Ammon's horn (tissue), 1 donor: ENCODE measurements at regions not wholly inside any gene's neighbourhood (a gene's known extent, or its start where the extent isn't known, plus 50 kb on each side); places are given as distances from the start of the nearest gene placed in this dataset.
A peak's percentile ranks its signal among the peaks of the same experiment; 100 is the strongest.
"Not testable (repeated sequence)": the region's sequence is repeated elsewhere in the genome, so short reads cannot be mapped to it uniquely, and the experiment has no call there.

Experiments used
- DNase-seq: peaks from one replicate; pipeline ENCODE4 v3.0.0-alpha.2; 2016; ENCODE audit warnings: low spot score

- DNase-seq: not testable (repeated sequence)
Observed at GRCh38 chr1:144140243-144140642, 168.5 kb upstream of the FAM72C start.

GRCh38 chr1:144105006-144105405 lies 133.2 kb upstream of the FAM72C start:
- DNase-seq: not testable (repeated sequence)

- DNase-seq: peak; percentile 60
Observed at GRCh38 chr1:144104000-144104677, 132.4 kb upstream of the FAM72C start.

- not testable (repeated sequence) for DNase-seq
Observed at GRCh38 chr1:144103156-144103880, 131.5 kb upstream of the FAM72C start.

GRCh38 chr1:144102046-144102745 lies 130.4 kb upstream of the FAM72C start:
- peak; percentile 1 for DNase-seq

- peak; percentile 2 for DNase-seq
Observed at GRCh38 chr1:144101397-144102045, 129.7 kb upstream of the FAM72C start.

- DNase-seq: not testable (repeated sequence)
Observed at GRCh38 chr1:144077167-144077841, 105.5 kb upstream of the FAM72C start.

- not testable (repeated sequence) for DNase-seq
Observed at GRCh38 chr1:144076646-144077045, 104.9 kb upstream of the FAM72C start.

GRCh38 chr1:144070394-144071053 lies 98.7 kb upstream of the FAM72C start:
- not testable (repeated sequence) for DNase-seq

GRCh38 chr1:144067042-144067441 lies 95.3 kb upstream of the FAM72C start:
- not testable (repeated sequence) for DNase-seq

- DNase-seq: not testable (repeated sequence)
Observed at GRCh38 chr1:144066071-144066813, 94.5 kb upstream of the FAM72C start.

GRCh38 chr1:144065299-144066060 lies 93.7 kb upstream of the FAM72C start:
- not testable (repeated sequence) for DNase-seq

- not testable (repeated sequence) for DNase-seq
Observed at GRCh38 chr1:144049365-144049764, 77.6 kb upstream of the FAM72C start.

- DNase-seq: not testable (repeated sequence)
Observed at GRCh38 chr1:144046645-144047044, 74.9 kb upstream of the FAM72C start.

GRCh38 chr1:144045751-144046546 lies 74.2 kb upstream of the FAM72C start:
- DNase-seq: not testable (repeated sequence)

- DNase-seq: not testable (repeated sequence)
Observed at GRCh38 chr1:144042251-144042650, 70.5 kb upstream of the FAM72C start.

GRCh38 chr1:144040293-144040692 lies 68.5 kb upstream of the FAM72C start:
- not testable (repeated sequence) for DNase-seq

- not testable (repeated sequence) for DNase-seq
Observed at GRCh38 chr1:144034045-144034444, 62.3 kb upstream of the FAM72C start.

GRCh38 chr1:144031550-144031949 lies 59.8 kb upstream of the FAM72C start:
- DNase-seq: not testable (repeated sequence)
